CD4-positive, alpha-beta T cell treated with Interleukin-2 at 100 ng/mL for 4 hours (primary cell): ENCODE measurements at regions not wholly inside any gene's neighbourhood (a gene's known extent, or its start where the extent isn't known, plus 50 kb on each side); places are given as distances from the start of the nearest gene placed in this dataset.
"Not testable (repeated sequence)": the region's sequence is repeated elsewhere in the genome, so short reads cannot be mapped to it uniquely, and the experiment has no call there.

Source experiments
- DNase-seq: peaks from one replicate; pipeline ENCODE4 v3.0.0-alpha.2; 2020; ENCODE audit warnings: low spot score

DNA sequence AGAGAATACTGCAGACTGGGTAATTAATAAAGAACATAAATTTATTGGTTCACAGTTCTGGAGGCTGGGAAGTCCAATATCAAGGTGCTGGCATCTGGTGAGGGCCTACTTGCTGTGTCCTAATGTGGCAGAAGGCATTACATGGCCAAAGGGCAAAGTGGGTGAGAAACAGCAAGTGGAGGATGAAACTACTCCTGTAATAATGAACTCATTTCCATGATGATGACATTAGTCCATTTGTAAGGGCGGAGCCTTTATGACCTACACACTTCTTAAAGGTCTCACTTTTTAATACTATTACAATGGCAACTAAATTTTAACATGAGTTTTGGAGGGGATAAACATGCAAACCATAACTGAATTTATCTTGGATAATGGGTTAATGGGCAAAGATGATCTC, 139.6 kb upstream of the SGO1 start:
- DNase-seq, result no peak

DNA sequence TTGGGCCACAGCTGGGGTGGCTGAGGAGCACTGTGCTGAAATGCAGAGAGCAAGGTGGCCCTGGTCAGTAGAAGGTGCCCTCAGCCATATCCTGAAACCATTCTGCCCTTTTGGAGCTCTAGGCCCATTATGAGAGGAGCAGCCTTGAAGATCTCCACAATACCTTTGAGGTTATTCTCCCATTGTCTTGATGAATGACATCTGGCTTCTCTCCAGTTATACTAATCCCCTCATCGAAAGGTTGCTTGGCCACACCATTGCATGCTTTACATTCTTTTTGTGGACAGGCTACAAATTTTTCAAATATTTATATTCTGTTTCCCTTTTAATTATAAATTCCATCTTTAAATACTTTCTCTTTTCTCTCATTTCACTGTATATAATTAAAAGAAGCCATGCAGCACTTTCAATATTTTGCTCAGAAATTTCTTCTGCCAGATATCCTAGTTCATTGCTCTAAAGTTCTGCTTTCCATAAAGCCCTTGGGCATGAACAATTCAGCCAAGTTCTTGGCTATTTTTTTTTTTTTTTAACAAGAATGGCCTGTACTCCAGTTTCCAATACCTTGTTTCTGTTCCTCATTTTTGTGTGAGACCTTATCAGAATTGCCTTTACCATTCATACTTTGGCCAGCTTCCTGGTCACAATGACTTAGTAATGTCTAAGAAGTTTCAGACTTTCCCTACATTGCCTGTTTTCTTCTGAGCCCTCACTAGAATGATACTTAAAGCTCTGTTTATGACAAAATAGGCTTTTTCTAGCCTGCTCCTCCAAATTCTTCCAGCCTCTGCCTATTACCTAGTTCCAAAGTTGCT, 138.9 kb upstream of the SGO1 start:
- DNase-seq, result no peak

DNA sequence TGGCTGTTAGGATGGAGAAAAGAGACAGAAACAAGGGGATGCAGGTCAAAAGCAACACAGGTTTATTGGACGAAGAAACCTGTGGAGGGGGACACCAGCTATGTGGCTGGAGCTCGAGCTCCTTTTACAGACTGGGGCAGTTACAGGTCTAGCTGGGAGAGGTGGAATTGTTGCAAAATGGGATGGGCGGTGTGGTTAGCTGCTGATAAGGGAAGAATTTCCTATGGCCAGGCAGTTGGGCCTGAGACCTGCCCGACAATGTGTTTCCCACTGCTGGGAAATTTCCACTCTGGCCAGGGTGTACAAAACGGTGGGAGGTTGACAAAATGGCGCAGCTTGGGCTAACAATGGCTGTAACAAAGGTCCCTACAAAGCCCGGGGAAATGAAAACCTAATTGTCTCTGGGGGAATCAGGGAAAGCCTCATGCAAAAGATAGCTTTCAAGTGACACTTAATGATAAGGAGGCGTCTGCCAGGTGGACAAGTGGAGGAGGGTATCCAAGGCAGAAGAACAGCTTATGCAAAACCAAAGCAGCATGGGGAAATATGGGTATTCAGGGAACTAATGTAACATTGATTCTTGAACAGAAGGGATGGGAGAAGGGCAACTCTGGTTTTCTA, 137.4 kb upstream of the SGO1 start:
- no peak for DNase-seq

DNA sequence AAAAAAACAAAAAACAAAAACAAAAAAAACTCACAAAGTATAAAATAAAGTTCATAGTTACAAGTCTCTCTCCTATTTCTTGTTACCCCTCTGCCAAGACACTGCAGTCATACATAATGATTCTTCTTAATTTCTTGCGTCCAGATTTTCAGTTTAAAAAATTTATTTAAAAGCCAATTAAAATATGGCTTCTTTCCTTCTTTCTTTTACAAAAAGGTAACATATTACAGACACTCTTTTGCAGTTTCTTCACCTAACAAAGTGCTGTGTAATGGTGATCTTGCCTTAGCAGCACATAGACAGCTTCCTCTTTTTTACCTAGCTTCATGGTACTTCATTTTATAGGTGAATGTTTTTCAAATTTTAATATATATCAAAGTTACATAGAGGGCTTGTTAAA, 136.1 kb upstream of the SGO1 start:
- no peak for DNase-seq

DNA sequence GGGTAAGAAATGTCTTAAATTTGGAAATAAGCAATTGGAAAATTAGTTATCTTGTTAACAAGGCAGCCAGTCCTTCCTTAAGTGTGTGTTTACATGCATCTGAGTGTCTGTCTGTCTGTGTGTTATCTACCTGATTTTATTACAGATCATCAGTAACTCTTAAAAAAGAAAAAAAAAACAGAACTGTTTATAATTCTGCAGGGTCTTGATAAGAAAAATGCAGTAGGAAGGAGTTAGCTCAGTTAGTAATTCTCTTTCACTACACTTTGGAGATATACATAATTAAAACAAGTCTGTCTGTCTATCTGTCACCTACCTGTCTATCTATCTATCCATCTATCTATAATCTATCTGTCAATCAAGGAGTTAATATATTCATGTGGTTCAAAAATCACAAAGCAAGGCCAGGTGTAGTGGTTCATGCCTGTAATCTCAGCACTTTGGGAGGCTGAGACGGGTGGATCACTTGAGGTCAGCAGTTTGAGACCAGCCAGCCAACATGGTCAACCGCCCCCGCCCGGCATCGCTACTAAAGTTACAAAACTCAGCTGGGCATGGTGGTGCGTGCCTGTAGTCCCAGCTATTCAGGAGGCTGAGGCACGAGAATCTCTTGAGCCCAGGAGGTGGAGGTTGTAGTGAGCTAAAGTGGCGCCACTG, 135.5 kb upstream of the SGO1 start:
- DNase-seq, result no peak

DNA sequence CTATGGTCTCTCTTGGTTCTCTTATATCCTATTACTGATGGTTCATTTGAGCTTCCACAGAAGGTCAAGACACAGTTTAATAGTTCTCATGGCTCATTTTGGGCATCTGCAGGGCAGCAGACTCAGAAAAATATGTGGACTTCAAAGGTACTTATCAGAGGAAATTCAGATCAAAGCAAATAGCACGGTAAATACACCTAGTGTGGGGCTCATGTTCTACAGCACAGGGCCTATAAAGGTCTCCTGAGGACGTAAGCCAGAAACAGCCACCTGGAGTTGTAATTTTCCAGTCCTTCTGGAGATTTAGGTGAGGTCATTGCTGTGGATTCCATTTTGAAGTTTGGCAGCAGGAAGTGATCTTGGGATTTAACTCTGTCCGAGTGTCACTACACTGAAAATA, 134.5 kb upstream of the SGO1 start:
- DNase-seq, result no peak

DNA sequence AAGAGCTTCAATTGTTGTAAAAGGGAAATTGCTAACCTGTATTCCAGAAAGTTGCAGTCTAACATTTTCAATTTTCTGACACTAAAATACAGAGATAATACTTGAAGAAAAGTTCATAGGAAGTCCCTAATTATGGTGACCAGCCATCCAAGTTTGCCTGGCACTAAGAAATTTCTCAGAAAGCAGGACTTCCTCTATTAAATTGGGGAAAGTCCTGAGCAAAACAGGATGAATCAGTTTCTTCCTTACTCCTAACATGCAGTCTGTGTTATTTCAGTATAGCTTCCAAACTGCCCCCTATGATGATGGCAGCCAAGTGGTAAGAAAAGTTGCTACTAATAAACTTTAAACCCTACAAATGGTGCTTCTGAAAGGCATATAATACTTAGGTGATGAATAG, 133.5 kb upstream of the SGO1 start:
- no peak for DNase-seq

DNA sequence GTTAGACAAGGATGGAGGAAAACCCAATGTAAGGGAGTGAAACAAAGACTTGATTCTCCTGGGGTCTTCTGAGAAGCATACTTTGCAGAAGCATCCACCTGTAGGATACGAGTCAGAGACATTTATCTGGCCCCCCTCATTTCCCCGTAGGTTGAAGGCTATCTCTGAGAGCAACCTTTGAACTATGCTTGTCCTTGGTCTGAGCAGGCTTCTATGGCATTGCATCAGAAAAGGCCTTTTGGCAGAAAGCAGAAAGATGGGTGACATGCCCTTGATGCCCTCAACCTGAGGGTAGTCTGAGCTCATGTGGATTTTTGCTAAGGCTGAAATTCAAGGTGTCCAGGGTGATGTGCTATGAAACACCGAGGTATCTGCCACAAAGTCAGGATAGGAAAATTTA, 131.6 kb upstream of the SGO1 start:
- DNase-seq, result no peak

DNA sequence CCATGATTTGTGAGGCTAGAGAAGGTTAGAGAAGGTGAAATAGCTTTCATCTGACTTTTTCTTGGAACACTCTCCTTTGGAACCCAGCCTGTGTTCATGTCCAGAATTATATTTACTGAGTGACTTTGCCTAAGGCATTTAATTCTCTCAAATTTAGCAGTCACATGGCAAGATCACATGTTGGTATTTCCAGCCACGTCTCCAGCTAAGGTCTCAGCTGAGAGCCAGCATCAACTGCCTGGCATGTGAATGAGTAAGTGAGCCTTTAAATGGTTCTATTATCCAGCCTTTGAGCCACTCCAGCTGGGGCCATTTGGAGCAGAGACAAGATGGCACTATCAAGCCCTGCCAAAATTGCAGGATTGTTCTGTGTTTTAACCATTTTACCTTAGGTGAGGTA, 130.2 kb upstream of the SGO1 start:
- no peak for DNase-seq

DNA sequence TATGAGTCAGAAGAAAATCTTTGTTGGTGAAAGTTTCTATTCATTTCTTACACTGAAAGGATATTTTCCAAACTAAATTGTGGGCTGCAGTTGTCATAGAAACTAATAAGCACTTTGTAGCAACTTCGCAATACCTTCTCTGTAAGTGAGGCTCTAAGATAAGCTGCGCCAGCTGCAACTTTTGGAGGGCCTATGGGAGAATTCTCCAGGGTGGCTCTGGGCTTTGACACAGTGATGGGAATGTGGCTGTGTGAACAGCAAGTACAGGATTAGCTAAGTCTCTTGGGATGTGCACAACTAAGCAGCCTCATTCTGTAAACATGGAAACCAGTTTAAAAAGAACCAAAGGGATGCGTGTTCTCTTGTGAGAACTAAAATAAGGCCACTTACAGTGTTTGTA, 124.6 kb upstream of the SGO1 start:
- no peak for DNase-seq

DNA sequence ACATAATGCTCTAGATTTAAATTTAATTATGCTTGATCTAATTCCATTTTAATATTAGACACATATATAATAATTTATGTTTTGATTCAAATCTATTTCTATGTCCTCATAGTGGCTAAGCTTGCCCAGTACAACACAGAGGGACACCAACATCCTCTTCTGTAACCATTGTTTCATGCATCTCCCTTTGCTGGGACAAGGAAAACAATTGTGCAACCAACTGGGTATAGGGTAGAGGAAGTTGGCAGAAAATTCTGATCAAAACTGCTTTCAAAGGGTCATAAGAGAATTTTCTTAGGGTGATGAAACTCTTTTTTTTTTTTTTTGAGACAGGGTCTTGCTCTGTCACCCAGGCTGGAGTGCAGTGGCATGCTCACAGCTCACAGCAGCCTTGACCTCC, 121.4 kb upstream of the SGO1 start:
- DNase-seq, result no peak

DNA sequence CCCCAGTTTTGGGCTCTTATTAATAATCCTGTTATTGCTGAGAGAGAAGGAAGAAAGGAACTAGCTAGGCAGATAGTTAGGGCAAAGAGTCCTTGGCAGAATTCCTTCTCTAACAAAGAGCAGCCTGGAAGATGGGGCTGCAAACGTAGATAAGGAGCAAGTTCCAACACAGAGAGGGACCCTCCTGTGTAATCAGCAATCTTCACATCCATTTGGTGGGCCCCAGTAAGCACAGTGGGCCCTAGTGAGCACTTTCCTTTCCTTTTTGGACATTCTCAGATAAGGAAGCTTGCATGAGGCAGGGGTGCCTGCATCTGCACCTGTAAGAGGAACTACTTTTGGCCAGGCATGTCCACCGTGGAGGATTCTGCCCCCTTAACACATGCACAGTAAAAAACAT, 119.6 kb upstream of the SGO1 start:
- DNase-seq, result no peak

DNA sequence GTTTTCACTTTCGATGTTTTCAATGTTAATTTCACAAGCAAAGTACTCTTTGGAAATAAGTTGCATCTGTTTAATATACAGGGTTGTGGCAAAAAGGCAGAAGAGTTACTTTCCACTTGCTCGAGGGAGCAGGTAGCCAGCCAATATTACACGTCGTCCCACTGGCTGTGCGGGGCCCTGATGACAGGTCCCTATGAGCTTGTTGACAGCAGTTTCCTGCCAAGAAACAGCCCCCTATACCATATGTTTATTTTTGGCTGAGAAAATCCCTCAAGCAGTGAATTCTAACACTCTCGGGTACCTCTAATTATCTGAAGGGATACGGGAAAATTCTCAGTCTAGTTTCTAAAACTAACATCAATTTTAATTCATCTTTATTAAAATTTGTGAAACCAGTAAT, 116.8 kb upstream of the SGO1 start:
- no peak for DNase-seq

DNA sequence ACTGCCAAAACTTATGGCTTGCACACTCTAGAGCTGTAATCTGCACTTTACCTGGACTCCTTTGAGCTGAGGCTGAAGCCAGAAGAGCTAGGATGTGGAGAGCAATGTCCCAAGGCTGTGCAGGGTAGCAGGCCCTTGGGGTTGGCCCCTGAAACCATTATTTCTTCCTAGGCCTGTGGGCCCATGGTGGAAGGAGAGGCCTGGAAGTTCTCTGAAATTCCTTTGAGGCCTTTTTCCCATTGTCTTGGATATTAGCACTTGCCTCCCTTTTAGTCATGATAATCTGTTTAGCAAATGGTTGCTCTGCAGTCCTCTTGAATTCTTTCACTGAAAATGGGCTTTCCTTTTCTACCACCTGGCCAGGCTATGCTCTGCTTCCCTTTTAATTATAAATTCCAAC, 102.0 kb upstream of the SGO1 start:
- DNase-seq, result no peak

DNA sequence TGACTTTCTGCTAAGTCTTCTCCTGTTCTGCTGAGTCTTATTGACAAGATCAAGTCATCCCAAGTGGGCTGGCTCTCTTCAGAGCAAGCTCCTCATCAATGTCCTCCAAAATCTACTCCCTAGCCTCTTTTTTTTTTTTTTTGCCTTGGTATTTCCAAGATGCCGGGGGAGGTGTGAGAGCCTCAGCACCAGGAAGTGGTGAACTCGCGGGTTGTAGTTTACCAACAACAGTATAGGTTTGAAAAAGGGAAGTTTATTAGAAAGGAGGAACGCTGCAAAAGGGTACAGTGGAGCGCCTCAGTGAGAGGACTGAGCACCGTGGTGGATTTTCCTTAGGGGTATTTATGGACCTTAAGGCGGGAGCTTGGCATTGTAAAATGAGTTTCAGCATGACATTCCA, 94.3 kb upstream of the SGO1 start:
- no peak for DNase-seq

DNA sequence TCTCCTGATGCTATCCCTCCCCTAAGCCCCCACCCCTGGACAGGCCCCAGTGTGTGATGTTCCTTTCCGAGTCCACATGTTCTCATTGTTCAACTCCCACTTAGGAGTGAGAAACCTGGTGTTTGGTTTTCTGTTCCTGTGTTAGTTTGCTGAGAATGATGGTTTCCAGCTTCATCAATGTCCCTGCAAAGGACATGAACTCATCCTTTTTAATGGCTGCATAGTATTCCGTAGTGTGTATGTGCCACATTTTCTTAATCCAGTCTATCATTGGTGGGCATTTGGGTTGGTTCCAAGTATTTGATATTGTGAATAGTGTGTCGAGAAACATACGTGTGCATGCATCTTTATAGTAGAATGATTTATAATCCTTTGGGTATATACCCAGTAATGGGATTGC, 80.0 kb upstream of the SGO1 start:
- not testable (repeated sequence) for DNase-seq

DNA sequence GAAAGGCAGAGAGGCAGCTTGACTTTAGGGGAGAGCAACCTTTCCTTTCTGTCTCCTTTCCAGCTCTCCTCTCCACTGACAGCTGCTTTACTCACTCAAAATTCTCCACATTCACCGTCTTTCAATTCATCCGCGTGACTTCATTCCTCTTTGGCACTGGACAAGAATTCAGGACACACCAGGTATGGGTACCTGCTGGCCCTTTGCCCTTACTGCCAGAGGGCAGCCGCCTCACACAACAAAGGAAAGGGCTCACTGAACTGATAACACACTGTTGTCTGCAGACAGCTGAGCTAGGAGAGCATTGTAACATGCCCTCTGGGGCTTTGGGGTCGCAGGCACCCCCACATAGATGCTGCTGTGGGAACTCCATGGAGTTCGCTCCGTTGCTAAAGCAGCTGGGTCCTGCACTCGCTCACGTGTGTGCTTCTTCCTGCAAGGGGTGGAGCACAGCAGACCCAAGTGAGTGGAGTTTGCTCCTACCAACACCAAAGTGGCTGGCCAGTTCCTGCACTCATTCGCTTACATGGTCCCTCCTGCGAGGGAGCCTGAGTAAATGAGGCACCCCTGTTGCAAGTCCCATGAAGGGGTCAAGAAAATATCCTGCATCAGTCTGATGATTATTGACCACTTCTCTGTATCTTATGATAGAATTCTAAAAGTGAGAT, 79.0 kb upstream of the SGO1 start:
- no peak for DNase-seq

DNA sequence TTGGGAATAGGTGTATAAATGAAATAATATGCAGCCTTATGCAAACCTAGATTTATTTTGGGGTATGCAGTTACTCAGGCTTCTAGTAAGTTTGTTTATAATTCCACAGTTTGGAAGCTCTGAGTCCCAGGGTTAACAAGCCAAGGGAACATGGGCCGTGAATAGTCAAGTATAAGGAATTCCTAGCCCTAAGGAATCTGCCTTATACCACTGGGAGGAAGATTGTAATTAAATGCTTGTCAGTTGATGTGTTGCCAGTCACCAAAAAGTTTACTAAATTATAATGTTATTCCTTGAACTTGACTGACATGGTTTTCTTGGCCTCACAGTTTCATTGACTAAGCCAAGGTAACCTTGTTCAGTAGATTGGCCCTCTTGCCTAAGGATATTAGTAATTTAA, 72.4 kb upstream of the SGO1 start:
- DNase-seq, result no peak

DNA sequence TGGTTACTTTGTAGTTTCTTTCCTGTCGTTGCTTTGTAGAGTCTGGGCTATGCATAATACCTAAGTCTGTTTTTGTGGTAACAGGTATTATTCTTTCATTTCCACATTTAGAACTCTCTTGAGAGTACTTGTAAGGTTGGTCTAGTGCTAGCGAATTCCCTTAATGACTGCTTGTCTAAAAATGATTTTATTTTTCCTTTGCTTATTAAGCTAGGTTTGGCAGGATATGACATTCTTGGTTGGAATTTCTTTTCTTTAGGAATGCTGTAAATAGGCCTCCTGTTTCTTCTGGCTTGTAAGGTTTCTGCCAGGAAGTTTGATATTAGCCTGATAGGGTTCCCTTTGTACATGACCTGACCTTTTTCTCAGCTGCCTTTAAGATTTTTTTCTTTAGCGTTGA, 70.1 kb upstream of the SGO1 start:
- DNase-seq, result no peak

DNA sequence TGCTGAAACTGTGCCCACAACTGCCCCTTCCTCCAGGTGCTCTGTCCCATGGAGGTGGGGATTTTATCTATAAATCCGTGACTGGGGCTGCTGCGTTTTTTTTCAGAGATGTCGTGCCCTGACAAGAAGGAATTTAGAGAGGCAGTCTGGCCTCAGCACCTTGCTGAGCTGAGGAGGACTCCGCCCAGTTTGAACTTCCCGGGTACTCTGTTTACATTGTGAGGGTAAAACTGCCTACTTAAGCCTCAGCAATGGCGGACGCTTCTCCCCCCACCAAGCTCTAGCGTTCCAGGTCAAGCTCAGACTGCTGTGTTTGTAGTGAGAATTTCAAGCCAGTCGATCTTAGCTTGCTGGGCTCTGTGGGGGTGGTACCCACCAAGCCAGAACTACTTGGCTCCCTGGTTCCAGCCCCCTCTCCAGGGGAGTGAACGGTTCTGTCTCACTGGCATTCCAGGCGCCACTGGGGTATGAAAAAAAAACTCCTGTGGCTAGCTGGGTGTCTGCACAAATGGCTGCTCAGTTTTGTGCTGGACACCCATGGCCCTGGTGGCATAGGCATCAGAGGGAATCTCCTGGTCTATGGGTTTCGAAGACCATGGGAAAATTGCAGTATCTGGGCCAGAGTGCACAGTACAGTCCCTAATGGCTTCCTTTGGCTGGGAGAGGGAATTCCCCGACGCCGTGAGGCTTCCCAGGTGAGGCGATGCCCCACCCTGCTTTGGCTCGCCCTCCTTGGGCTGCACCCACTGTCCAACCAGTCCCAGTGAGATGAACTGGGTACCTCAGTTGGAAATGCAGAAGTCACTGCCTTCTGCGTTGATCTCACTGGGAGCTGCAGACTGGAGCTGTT, 68.5 kb upstream of the SGO1 start:
- no peak for DNase-seq

DNA sequence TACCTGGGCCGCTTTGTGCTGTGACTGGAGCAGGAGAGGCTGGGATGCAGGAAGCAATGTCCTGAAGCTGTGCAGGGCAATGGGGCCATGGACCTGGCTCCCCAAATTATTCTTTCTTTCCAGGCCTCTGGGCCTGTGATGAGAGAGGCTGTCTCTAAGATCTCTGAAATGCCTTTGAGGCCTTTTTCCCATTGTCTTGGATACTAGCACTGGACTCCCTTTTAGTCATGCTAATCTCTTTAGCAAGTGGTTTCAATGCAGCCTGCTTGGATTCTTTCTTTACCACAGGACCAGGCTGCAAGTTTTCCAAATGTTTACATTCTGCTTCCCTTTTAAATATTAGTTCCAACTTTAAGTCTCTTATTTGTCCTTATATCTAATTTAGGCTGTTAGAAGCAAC, 64.8 kb upstream of the SGO1 start:
- DNase-seq, result no peak

DNA sequence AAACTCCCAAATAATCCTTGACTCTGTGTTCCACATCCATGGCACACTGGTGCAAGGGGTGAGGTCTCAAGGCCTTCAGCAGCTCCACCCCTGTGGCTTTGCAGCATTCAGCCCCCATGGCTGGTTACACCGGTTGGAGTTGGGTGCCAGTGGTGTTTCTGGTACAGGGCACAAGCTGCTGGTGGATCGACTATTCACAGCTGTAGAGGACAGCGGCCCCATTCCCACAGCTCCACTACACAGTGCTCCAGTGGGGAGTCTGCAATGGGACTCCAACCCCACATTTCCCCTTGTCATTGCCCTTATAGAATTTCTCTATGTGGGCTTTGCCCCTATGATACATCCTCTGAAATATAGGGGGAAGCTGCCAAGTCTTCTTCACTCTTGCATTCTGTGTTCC, 64.3 kb upstream of the SGO1 start:
- DNase-seq, result no peak
